HUES6 (cell line): ENCODE measurements at regions not wholly inside any gene's neighbourhood (a gene's known extent, or its start where the extent isn't known, plus 50 kb on each side); places are given as distances from the start of the nearest gene placed in this dataset.

ENCODE experiments used
- H3K27ac ChIP-seq: 2 replicates; pipeline ENCODE4 v1.7.0; 2013; ENCODE audit warnings: low read depth, mild to moderate bottlenecking, low read length, inconsistent platforms
- H3K27me3 ChIP-seq: 2 replicates; pipeline ENCODE4 v1.6.1; 2013; ENCODE audit warnings: low read length; ENCODE audit not compliant: control insufficient read depth, insufficient read depth
- H3K36me3 ChIP-seq: 2 replicates; pipeline ENCODE4 v1.6.1; 2013; ENCODE audit warnings: low read length; ENCODE audit not compliant: control insufficient read depth, insufficient read depth
- H3K4me1 ChIP-seq: 2 replicates; pipeline ENCODE4 v1.6.1; 2013; ENCODE audit warnings: low read length; ENCODE audit not compliant: control insufficient read depth, insufficient read depth
- H3K4me3 ChIP-seq: 2 replicates; pipeline ENCODE4 v1.5.1; 2013; ENCODE audit warnings: low read depth, low read length
- H3K9ac ChIP-seq: one replicate; pipeline ENCODE4 v1.6.1; 2013; ENCODE audit warnings: mild to moderate bottlenecking, low read length
- H3K9me3 ChIP-seq: 2 replicates; pipeline ENCODE4 v1.6.1; 2013; ENCODE audit warnings: low read depth, low read length; ENCODE audit not compliant: control insufficient read depth, insufficient read depth

DNA sequence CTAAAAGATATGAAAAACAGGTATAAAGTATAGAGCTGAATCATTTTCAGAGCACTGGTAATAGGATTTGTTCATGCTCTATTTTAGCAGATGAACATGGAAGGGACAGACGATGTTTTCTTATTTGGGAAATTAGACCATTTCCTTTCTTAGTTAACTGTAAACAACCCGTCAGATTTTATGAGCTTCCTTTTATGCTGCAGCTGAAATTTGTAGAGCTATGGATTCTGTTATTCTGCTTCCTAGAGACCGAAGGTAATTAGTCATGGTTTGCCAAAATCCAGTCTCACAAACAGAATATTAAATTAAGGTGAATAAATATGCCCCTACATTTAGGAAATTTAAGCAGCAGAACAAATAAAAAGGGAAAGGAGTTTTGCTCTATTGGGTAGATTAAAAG is 180.2 kb upstream of the SYT1 start:
- Histone ChIP-seq H3K9me3 (no peaks in the 10 kb centered on the region), H3K27ac (no peak overlapping the region), H3K4me3 (no peak overlapping the region), H3K27me3 (no peaks in the 10 kb centered on the region), H3K4me1 (peaks cover 5% of the 10 kb centered on the region; the same call in 1 of the 2 replicates), H3K9ac (no peak overlapping the region), H3K36me3 (no peaks in the 10 kb centered on the region)

GRCh38 chr12:78695749-78696148 is 168.8 kb upstream of the SYT1 start:
- H3K4me3 ChIP-seq, result no peak overlapping the region
- H3K9ac ChIP-seq, result no peak overlapping the region
- no peak overlapping the region for H3K27ac ChIP-seq
- no peaks in the 10 kb centered on the region for H3K4me1 ChIP-seq
- H3K27me3 ChIP-seq, result no peaks in the 10 kb centered on the region
- no peaks in the 10 kb centered on the region for H3K36me3 ChIP-seq
- H3K9me3 ChIP-seq, result 0 out of 2 replicates have a peak, but pooled peaks cover 4% of the 10 kb centered on the region

DNA sequence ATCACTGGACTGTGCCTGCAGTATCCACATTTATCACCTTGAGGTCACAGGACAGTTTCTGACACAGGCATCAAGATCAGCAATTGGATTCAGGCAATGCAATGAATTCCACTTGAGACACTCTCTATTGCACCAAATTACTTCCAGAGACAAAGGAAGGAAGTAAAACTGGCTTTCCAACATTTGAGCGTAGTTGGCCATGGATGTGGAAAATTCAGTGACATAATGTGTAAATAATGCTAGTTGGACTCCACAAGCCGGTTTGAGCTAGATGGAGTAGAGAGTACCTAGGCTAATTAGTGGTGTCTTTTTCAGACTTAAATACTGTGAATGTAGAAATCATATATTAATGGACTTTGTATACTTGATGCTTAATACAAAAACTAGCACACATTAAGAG is 168.3 kb upstream of the SYT1 start:
- Histone ChIP-seq H3K4me3 (no peak overlapping the region), H3K27me3 (no peaks in the 10 kb centered on the region), H3K36me3 (no peaks in the 10 kb centered on the region), H3K4me1 (no peaks in the 10 kb centered on the region), H3K27ac (no peak overlapping the region), H3K9ac (no peak overlapping the region), H3K9me3 (0 out of 2 replicates have a peak, but pooled peaks cover 4% of the 10 kb centered on the region)

GRCh38 chr12:78697817-78698415 is 166.7 kb upstream of the SYT1 start:
- no peaks in the 10 kb centered on the region for H3K4me1 ChIP-seq

DNA sequence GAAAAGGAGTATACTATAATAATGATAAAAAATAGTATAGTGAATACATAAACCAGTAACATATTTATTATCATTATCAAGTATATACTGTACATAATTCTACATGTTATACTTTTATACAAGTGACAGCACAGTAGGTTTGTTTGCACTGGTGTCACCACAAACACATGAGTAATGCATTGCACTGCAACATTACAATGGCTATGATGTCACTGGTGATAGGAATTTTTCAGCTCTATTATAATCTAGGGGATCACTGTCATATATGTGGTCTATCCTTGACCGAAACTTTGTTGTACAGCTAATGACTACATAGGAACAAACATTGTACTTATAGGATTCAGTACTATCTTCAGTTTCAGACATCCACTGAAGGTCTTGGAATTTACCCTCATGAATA is 165.8 kb upstream of the SYT1 start:
- Histone ChIP-seq H3K4me3 (no peak overlapping the region), H3K9ac (no peak overlapping the region), H3K9me3 (0 out of 2 replicates have a peak, but pooled peaks cover 4% of the 10 kb centered on the region), H3K4me1 (no peaks in the 10 kb centered on the region), H3K27me3 (no peaks in the 10 kb centered on the region), H3K27ac (no peak overlapping the region), H3K36me3 (no peaks in the 10 kb centered on the region)

More at GRCh38 chr12:78697817-78698415, 166.7 kb upstream of the SYT1 start:
- H3K9me3 ChIP-seq, result 0 out of 2 replicates have a peak, but pooled peaks cover 4% of the 10 kb centered on the region
- no peak overlapping the region for H3K9ac ChIP-seq
- no peaks in the 10 kb centered on the region for H3K36me3 ChIP-seq
- H3K27ac ChIP-seq, result no peak overlapping the region
- H3K4me3 ChIP-seq, result no peak overlapping the region
- H3K27me3 ChIP-seq, result no peaks in the 10 kb centered on the region

- Histone ChIP-seq H3K9me3 (no peaks in the 10 kb centered on the region), H3K27me3 (no peaks in the 10 kb centered on the region), H3K9ac (no peak overlapping the region), H3K4me1 (peaks cover 3% of the 10 kb centered on the region; the same call in 1 of the 2 replicates), H3K36me3 (no peaks in the 10 kb centered on the region), H3K27ac (no peak overlapping the region), H3K4me3 (no peak overlapping the region)
These were observed 164.0 kb upstream of the SYT1 start for GRCh38 chr12:78700565-78700964.

DNA sequence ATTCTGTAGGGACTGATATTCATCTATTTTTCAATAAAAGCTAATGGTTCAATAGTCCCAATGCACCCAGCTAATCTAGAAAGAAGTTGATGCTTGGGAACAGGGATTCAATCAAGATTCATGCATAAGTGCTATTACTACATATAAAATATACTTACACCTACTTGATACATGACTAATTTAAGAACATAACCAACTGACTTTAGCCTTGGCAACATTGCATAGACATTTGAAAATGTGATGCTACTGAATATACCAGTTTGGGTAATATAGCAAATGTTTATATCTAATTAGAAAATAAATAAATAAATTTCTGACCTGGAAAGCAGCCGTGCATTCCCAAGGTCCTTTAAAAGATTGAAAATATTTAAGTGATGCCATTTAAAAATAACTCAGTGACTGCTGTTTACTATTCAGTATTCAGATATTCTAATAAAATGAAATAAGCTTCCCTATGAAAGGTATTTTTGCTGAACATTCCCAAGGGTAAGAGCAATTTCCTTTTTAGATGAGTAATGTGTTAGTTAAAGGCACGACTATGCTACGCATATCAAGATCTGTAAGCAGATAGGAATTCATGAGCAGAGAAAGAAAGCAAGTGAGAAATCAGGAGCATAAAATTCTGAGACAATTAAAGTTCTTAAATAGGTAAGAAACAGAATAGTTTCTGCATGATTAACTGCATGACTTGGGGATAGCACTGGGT is 160.6 kb upstream of the SYT1 start:
- Histone ChIP-seq H3K9ac (no peak overlapping the region), H3K36me3 (no peaks in the 10 kb centered on the region), H3K4me3 (no peak overlapping the region), H3K4me1 (peaks cover 3% of the 10 kb centered on the region; the same call in 1 of the 2 replicates), H3K27ac (no peak overlapping the region), H3K27me3 (no peaks in the 10 kb centered on the region), H3K9me3 (no peaks in the 10 kb centered on the region)

GRCh38 chr12:78711954-78712353 is 152.6 kb upstream of the SYT1 start:
- Histone ChIP-seq H3K27me3 (no peaks in the 10 kb centered on the region), H3K27ac (no peak overlapping the region), H3K4me3 (no peak overlapping the region), H3K36me3 (no peaks in the 10 kb centered on the region), H3K4me1 (no peaks in the 10 kb centered on the region; the same call in 1 of the 2 replicates), H3K9me3 (no peaks in the 10 kb centered on the region), H3K9ac (no peak overlapping the region)

- Histone ChIP-seq H3K4me1 (no peaks in the 10 kb centered on the region; the same call in 1 of the 2 replicates), H3K9me3 (no peaks in the 10 kb centered on the region), H3K36me3 (no peaks in the 10 kb centered on the region)
These were observed 151.6 kb upstream of the SYT1 start for GRCh38 chr12:78712834-78713481.

GRCh38 chr12:78719721-78720120 is 144.9 kb upstream of the SYT1 start:
- Histone ChIP-seq H3K27ac (no peak overlapping the region), H3K9ac (no peak overlapping the region), H3K4me3 (no peak overlapping the region), H3K36me3 (no peaks in the 10 kb centered on the region), H3K27me3 (no peaks in the 10 kb centered on the region), H3K4me1 (no peaks in the 10 kb centered on the region), H3K9me3 (no peaks in the 10 kb centered on the region)

More at GRCh38 chr12:78712834-78713481, 151.6 kb upstream of the SYT1 start:
- no peak overlapping the region for H3K27ac ChIP-seq
- no peak overlapping the region for H3K4me3 ChIP-seq
- H3K27me3 ChIP-seq, result no peaks in the 10 kb centered on the region
- H3K9ac ChIP-seq, result no peak overlapping the region

DNA sequence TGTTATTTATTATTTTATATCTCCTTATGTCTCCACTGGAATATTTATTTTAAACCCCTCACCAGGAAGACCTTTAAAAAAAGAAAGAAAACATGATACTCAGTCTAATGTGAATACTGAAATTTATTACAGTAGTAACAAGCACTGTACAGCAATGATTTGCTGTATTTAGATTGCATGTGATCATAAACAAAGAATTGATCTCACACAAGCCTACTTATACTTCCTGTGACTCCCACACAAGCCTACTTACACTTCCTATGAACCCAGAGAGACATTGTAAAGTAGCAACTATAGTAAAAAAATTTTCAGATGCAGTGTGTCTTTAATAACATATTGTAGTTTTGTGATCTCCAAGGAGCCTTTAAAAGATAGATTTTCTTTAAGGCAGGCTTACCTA is 142.7 kb upstream of the SYT1 start:
- no peaks in the 10 kb centered on the region for H3K4me1 ChIP-seq
- no peak overlapping the region for H3K4me3 ChIP-seq
- no peaks in the 10 kb centered on the region for H3K27me3 ChIP-seq
- no peak overlapping the region for H3K9ac ChIP-seq
- no peak overlapping the region for H3K27ac ChIP-seq
- no peaks in the 10 kb centered on the region for H3K36me3 ChIP-seq
- no peaks in the 10 kb centered on the region for H3K9me3 ChIP-seq
